Esophagus muscularis mucosa (tissue), 4 donors: ENCODE measurements at regions not wholly inside any gene's neighbourhood (a gene's known extent, or its start where the extent isn't known, plus 50 kb on each side); places are given as distances from the start of the nearest gene placed in this dataset.

Experiments
- EP300 ChIP-seq: sonication (generic); formaldehyde crosslinking; IDR thresholded peaks from one replicate; pipeline ENCODE4 v1.6.1; 2017; ENCODE audit warnings: antibody characterized with exemption
- POLR2A ChIP-seq: fragments of 450-650 bp; IDR thresholded peaks from one replicate; pipeline ENCODE4 v1.6.1; 2017; ENCODE audit warnings: antibody characterized with exemption, moderate library complexity, mild to moderate bottlenecking, low read depth
- POLR2AphosphoS5 ChIP-seq, 2 donors: sonication (generic); formaldehyde crosslinking; IDR thresholded peaks; one replicate each; pipeline ENCODE4 v1.6.1; 2017; ENCODE audit warnings: antibody characterized with exemption in 2 of 2
- TF ChIP-seq, protein P1 (sequence below), 3 experiments: fragments of 200-600 bp in 2 of 3; fragments of 450-650 bp in 1 of 3; sonication (generic) in 2 of 3; IDR thresholded peaks; one replicate each; pipeline ENCODE4 v1.5.1; 2017 to 2019; ENCODE audit warnings: antibody characterized with exemption in 3 of 3, mild to moderate bottlenecking in 2 of 3, moderate library complexity in 1 of 3

DNA sequence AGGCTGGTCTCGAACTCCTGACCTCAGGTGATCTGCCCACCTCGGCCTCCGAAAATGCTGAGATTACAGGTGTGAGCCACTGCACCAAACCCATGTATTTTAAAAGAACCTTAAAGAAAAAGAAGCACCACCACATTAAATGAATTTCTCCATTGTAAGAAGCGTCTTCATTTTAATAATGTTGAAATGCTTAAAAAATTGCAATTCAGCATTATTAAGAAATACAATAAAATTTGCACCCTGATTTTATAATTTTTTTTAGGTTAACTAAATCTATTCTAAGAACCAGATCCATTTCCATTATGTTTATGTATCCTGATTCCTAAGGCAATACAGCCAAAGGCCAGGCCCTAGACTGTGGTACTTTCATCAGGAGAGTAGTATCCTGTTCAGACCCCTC lies 167.2 kb downstream of the BTC start:
- TF ChIP-seq POLR2A (no peak), EP300 (no peak), POLR2AphosphoS5 (IDR thresholded peaks at IDR 0.05) (no peak)
- TF ChIP-seq, protein P1, sequence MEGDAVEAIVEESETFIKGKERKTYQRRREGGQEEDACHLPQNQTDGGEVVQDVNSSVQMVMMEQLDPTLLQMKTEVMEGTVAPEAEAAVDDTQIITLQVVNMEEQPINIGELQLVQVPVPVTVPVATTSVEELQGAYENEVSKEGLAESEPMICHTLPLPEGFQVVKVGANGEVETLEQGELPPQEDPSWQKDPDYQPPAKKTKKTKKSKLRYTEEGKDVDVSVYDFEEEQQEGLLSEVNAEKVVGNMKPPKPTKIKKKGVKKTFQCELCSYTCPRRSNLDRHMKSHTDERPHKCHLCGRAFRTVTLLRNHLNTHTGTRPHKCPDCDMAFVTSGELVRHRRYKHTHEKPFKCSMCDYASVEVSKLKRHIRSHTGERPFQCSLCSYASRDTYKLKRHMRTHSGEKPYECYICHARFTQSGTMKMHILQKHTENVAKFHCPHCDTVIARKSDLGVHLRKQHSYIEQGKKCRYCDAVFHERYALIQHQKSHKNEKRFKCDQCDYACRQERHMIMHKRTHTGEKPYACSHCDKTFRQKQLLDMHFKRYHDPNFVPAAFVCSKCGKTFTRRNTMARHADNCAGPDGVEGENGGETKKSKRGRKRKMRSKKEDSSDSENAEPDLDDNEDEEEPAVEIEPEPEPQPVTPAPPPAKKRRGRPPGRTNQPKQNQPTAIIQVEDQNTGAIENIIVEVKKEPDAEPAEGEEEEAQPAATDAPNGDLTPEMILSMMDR (IDR thresholded peaks at IDR 0.05) = no peak
